Right lobe of liver (tissue), 6 donors: ENCODE measurements at regions not wholly inside any gene's neighbourhood (a gene's known extent, or its start where the extent isn't known, plus 50 kb on each side); places are given as distances from the start of the nearest gene placed in this dataset.

ENCODE experiments used
- ATAC-seq, 4 donors: fragments of 200-7000 bp; cut with Tn5 transposase; one replicate each; pipeline ENCODE4 v1.9.1; 2020; ENCODE audit warnings: mild to moderate bottlenecking in 4 of 4, moderate library complexity in 4 of 4
- DNase-seq, 3 donors: peaks; one replicate each; pipeline ENCODE4 v3.0.0-alpha.2; 2020
- H3K27ac ChIP-seq, 3 donors: fragments of 200-600 bp; one replicate each; pipeline ENCODE4 v1.8.0; 2022
- H3K27me3 ChIP-seq, 2 donors: fragments of 200-600 bp; one replicate each; pipeline ENCODE4 v1.8.0; 2022
- H3K36me3 ChIP-seq, 4 donors: fragments of 200-600 bp; sonication (generic) in 1 of 4; one replicate each; pipeline versions ENCODE4 v1.5.1 to v1.8.0; 2017 to 2022; ENCODE audit warnings: control low read depth in 1 of 4
- H3K4me1 ChIP-seq, 4 donors: fragments of 200-600 bp; sonication (generic) in 1 of 4; one replicate each; pipeline versions ENCODE4 v1.5.1 to v1.8.0; 2017 to 2022; ENCODE audit warnings: control low read depth in 1 of 4
- H3K4me3 ChIP-seq, 3 donors: fragments of 200-600 bp; one replicate each; pipeline ENCODE4 v1.8.0; 2022
- H3K9me3 ChIP-seq, 4 donors: fragments of 200-600 bp; sonication (generic) in 1 of 4; one replicate each; pipeline versions ENCODE4 v1.5.1 to v1.8.0; 2017 to 2022; ENCODE audit warnings: control low read depth in 1 of 4
- POLR2A ChIP-seq: fragments of 450-650 bp; IDR thresholded peaks from one replicate; pipeline ENCODE4 v1.6.1; 2017; ENCODE audit warnings: antibody characterized with exemption, mild to moderate bottlenecking
- WGBS: methylation state at CpG from one replicate; pipeline ENCODE4 v1.1.6; 2018; ENCODE audit warnings: low coverage, low lambda C conversion rate; ENCODE audit not compliant: insufficient coverage; ENCODE audit errors: missing lambda C conversion rate; 5-methylcytosine and 5-hydroxymethylcytosine counted together
- intact Hi-C, 2 donors: fragments of 100-400 bp; cut with DNase I; formaldehyde crosslinking; loops; one replicate each; pipeline versions ENCODE4 v1.11.2 to v1.14.1; 2022
- TF ChIP-seq, protein P1 (sequence below), 4 donors: fragments of 200-600 bp in 3 of 4; fragments of 450-650 bp in 1 of 4; IDR thresholded peaks; one replicate each; pipeline versions ENCODE4 v1.5.1 to v1.8.0; 2016 to 2022; ENCODE audit warnings: antibody characterized with exemption in 4 of 4, mild to moderate bottlenecking in 2 of 4
- donor health status: DM: no; HTN: yes; CAD: no.
- donor health status: DM: no; HTN: no; CAD: no.
- donor health status: DM: no; HTN: no; CAD: no.
- donor health status: DM: no; HTN: yes; CAD: no.
- donor health status: DM: no; HTN: yes; CAD: no.

GRCh38 chr13:112225429-112226090, 150.6 kb upstream of the SPACA7 start:
- WGBS, result 50% methylated on average over 8 of the region's 12 CpGs
- intact Hi-C loops, result no loop called here
- H3K27me3 ChIP-seq, result no peaks in the 10 kb centered on the region
- no peak overlapping the region for H3K4me3 ChIP-seq
- peak overlapping the region in 2 of 3 donors; percentile 12 to 56 for H3K27ac ChIP-seq
- TF ChIP-seq, protein P1, sequence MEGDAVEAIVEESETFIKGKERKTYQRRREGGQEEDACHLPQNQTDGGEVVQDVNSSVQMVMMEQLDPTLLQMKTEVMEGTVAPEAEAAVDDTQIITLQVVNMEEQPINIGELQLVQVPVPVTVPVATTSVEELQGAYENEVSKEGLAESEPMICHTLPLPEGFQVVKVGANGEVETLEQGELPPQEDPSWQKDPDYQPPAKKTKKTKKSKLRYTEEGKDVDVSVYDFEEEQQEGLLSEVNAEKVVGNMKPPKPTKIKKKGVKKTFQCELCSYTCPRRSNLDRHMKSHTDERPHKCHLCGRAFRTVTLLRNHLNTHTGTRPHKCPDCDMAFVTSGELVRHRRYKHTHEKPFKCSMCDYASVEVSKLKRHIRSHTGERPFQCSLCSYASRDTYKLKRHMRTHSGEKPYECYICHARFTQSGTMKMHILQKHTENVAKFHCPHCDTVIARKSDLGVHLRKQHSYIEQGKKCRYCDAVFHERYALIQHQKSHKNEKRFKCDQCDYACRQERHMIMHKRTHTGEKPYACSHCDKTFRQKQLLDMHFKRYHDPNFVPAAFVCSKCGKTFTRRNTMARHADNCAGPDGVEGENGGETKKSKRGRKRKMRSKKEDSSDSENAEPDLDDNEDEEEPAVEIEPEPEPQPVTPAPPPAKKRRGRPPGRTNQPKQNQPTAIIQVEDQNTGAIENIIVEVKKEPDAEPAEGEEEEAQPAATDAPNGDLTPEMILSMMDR (IDR thresholded peaks at IDR 0.05), result peak in 2 of 4 donors; percentile 7 to 17
- no peak for TF ChIP-seq POLR2A
- no peaks in the 10 kb centered on the region for H3K9me3 ChIP-seq
- peak in 3 of 4 donors; percentile 47 to 62 (median 58) for ATAC-seq
- peak in 1 of 3 donors; percentile 69 for DNase-seq
- H3K36me3 ChIP-seq, result no peaks in the 10 kb centered on the region
- peaks cover 0 to 10% (median 3%) of the 10 kb centered on the region in 4 donors for H3K4me1 ChIP-seq

- DNase-seq (no peak), ATAC-seq (no peak)
- WGBS, result 70% methylated on average over 4 of the region's 10 CpGs
- peaks cover 0 to 18% (median 7%) of the 10 kb centered on the region in 4 donors for H3K4me1 ChIP-seq
- H3K27me3 ChIP-seq, result no peaks in the 10 kb centered on the region
- H3K36me3 ChIP-seq, result no peaks in the 10 kb centered on the region
- intact Hi-C loops, result no loop called here
- TF ChIP-seq POLR2A, result no peak
- TF ChIP-seq, protein P1 (IDR thresholded peaks at IDR 0.05), result no peak
- H3K9me3 ChIP-seq, result no peaks in the 10 kb centered on the region
- no peak overlapping the region for H3K4me3 ChIP-seq
- peak overlapping the region in 2 of 3 donors; percentile 12 to 56 for H3K27ac ChIP-seq
These were observed 149.7 kb upstream of the SPACA7 start for GRCh38 chr13:112226320-112227002.

GRCh38 chr13:112227031-112227430, 149.1 kb upstream of the SPACA7 start:
- Histone ChIP-seq H3K9me3 (no peaks in the 10 kb centered on the region), H3K36me3 (no peaks in the 10 kb centered on the region), H3K4me1 (peaks cover 0 to 18% (median 7%) of the 10 kb centered on the region in 4 donors), H3K4me3 (no peak overlapping the region), H3K27me3 (no peaks in the 10 kb centered on the region), H3K27ac (no peak overlapping the region)
- intact Hi-C loops, result no loop called here
- no peak for ATAC-seq
- TF ChIP-seq, protein P1 (IDR thresholded peaks at IDR 0.05), result no peak
- TF ChIP-seq POLR2A, result no peak
- WGBS, result 75% methylated on average over 8 of the region's 12 CpGs
- no peak for DNase-seq

DNA sequence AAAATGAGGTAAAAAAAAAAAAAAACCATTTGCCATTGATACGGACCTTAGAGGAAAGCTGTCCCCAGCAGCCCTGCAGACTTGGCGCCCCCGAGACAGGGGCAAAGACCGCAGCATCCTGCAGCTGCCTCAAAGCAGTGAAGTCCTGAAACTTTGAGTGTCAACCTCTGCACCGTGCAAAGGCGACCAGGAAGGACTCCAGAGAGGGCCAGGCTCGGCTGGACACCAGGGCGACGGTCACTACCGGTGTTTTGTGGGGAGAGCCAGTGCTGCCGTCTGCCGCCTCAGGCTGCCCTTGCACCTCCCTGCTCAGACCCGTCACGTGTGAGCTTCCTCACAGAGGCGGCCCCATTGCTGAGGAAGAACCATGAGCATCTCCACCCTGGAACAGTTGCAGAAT, 146.7 kb upstream of the SPACA7 start:
- TF ChIP-seq, protein P1 (IDR thresholded peaks at IDR 0.05), result peak in 3 of 4 donors; percentile 19 to 34 (median 30)
- TF ChIP-seq POLR2A, result no peak
- H3K4me1 ChIP-seq, result peaks cover 0 to 18% (median 7%) of the 10 kb centered on the region in 4 donors
- H3K27ac ChIP-seq, result peak overlapping the region; percentile 89 to 97 (median 91)
- H3K36me3 ChIP-seq, result no peaks in the 10 kb centered on the region
- ATAC-seq, result peak; percentile 66 to 76 (median 72)
- H3K9me3 ChIP-seq, result no peaks in the 10 kb centered on the region
- DNase-seq, result peak; percentile 66 to 83 (median 76)
- H3K4me3 ChIP-seq, result no peak overlapping the region
- intact Hi-C loops, result no loop called here
- H3K27me3 ChIP-seq, result no peaks in the 10 kb centered on the region
- WGBS, result 55% methylated on average over 8 of the region's 15 CpGs
